ENCODE measurements at regions not wholly inside any gene's neighbourhood (a gene's known extent, or its start where the extent isn't known, plus 50 kb on each side); places are given as distances from the start of the nearest gene placed in this dataset.

GRCh38 chr21:14321042-14321441, 61.9 kb downstream of the HSPA13 start:
- DNase-seq (ENCODE audit: low read depth in 6 of 9, low spot score in 9 of 9) = no peak
- no peaks in the 10 kb centered on the region for H3K27me3 ChIP-seq (ENCODE audit: control insufficient read depth in 2 of 2, insufficient read depth in 1 of 2, low read length in 1 of 2)
- no peaks in the 10 kb centered on the region for H3K36me3 ChIP-seq (ENCODE audit: control insufficient read depth in 2 of 2, insufficient read depth in 2 of 2, low read length in 1 of 2)
- WGBS = 96% methylated on average over 5 of the region's 5 CpGs
- no peak overlapping the region for H3K4me3 ChIP-seq (ENCODE audit: low read length in 2 of 2)
- H3K4me1 ChIP-seq (ENCODE audit: control insufficient read depth in 2 of 2, insufficient read depth in 2 of 2, low read length in 2 of 2) = no peaks in the 10 kb centered on the region
- no peaks in the 10 kb centered on the region for H3K9me3 ChIP-seq (ENCODE audit: control insufficient read depth in 2 of 2, insufficient read depth in 1 of 2, low read length in 1 of 2)
- no peak overlapping the region for H3K27ac ChIP-seq (ENCODE audit: low read depth in 1 of 2, low read length in 1 of 2)

- WGBS = 91% methylated on average over 1 of the region's 1 CpG
- DNase-seq (ENCODE audit: low read depth in 6 of 9, low spot score in 9 of 9) = no peak
- Histone ChIP-seq H3K27ac (ENCODE audit: low read depth in 1 of 2, low read length in 1 of 2) (no peak overlapping the region), H3K4me3 (ENCODE audit: low read length in 2 of 2) (no peak overlapping the region), H3K9me3 (ENCODE audit: control insufficient read depth in 2 of 2, insufficient read depth in 1 of 2, low read length in 1 of 2) (no peaks in the 10 kb centered on the region), H3K27me3 (ENCODE audit: control insufficient read depth in 2 of 2, insufficient read depth in 1 of 2, low read length in 1 of 2) (no peaks in the 10 kb centered on the region), H3K36me3 (ENCODE audit: control insufficient read depth in 2 of 2, insufficient read depth in 2 of 2, low read length in 1 of 2) (no peaks in the 10 kb centered on the region), H3K4me1 (ENCODE audit: control insufficient read depth in 2 of 2, insufficient read depth in 2 of 2, low read length in 2 of 2) (no peaks in the 10 kb centered on the region)
Observed at GRCh38 chr21:14319805-14320204, 63.1 kb downstream of the HSPA13 start.

- H3K4me3 ChIP-seq (ENCODE audit: low read length in 2 of 2) = no peak overlapping the region
- H3K27me3 ChIP-seq (ENCODE audit: control insufficient read depth in 2 of 2, insufficient read depth in 1 of 2, low read length in 1 of 2) = no peaks in the 10 kb centered on the region
- H3K9me3 ChIP-seq (ENCODE audit: control insufficient read depth in 2 of 2, insufficient read depth in 1 of 2, low read length in 1 of 2) = no peaks in the 10 kb centered on the region
- H3K36me3 ChIP-seq (ENCODE audit: control insufficient read depth in 2 of 2, insufficient read depth in 2 of 2, low read length in 1 of 2) = no peaks in the 10 kb centered on the region
- WGBS = 42% methylated on average over 2 of the region's 2 CpGs
- DNase-seq (ENCODE audit: low read depth in 6 of 9, low spot score in 9 of 9) = no peak
- H3K4me1 ChIP-seq (ENCODE audit: control insufficient read depth in 2 of 2, insufficient read depth in 2 of 2, low read length in 2 of 2) = no peaks in the 10 kb centered on the region
- H3K27ac ChIP-seq (ENCODE audit: low read depth in 1 of 2, low read length in 1 of 2) = no peak overlapping the region
Observed at GRCh38 chr21:14318578-14318977, 64.4 kb downstream of the HSPA13 start.

GRCh38 chr21:14317507-14317906, 65.4 kb downstream of the HSPA13 start:
- no peak overlapping the region for H3K27ac ChIP-seq (ENCODE audit: low read depth in 1 of 2, low read length in 1 of 2)
- WGBS = 95% methylated on average over 4 of the region's 4 CpGs
- no peak overlapping the region for H3K4me3 ChIP-seq (ENCODE audit: low read length in 2 of 2)
- no peak for DNase-seq (ENCODE audit: low read depth in 6 of 9, low spot score in 9 of 9)
- H3K9me3 ChIP-seq (ENCODE audit: control insufficient read depth in 2 of 2, insufficient read depth in 1 of 2, low read length in 1 of 2) = no peaks in the 10 kb centered on the region
- H3K4me1 ChIP-seq (ENCODE audit: control insufficient read depth in 2 of 2, insufficient read depth in 2 of 2, low read length in 2 of 2) = no peaks in the 10 kb centered on the region
- no peaks in the 10 kb centered on the region for H3K36me3 ChIP-seq (ENCODE audit: control insufficient read depth in 2 of 2, insufficient read depth in 2 of 2, low read length in 1 of 2)
- no peaks in the 10 kb centered on the region for H3K27me3 ChIP-seq (ENCODE audit: control insufficient read depth in 2 of 2, insufficient read depth in 1 of 2, low read length in 1 of 2)

- 94% methylated on average over 8 of the region's 8 CpGs for WGBS
- Histone ChIP-seq H3K27ac (ENCODE audit: low read depth in 1 of 2, low read length in 1 of 2) (no peak overlapping the region), H3K36me3 (ENCODE audit: control insufficient read depth in 2 of 2, insufficient read depth in 2 of 2, low read length in 1 of 2) (no peaks in the 10 kb centered on the region), H3K4me3 (ENCODE audit: low read length in 2 of 2) (no peak overlapping the region), H3K4me1 (ENCODE audit: control insufficient read depth in 2 of 2, insufficient read depth in 2 of 2, low read length in 2 of 2) (no peaks in the 10 kb centered on the region), H3K9me3 (ENCODE audit: control insufficient read depth in 2 of 2, insufficient read depth in 1 of 2, low read length in 1 of 2) (no peaks in the 10 kb centered on the region), H3K27me3 (ENCODE audit: control insufficient read depth in 2 of 2, insufficient read depth in 1 of 2, low read length in 1 of 2) (no peaks in the 10 kb centered on the region)
- no peak for DNase-seq (ENCODE audit: low read depth in 6 of 9, low spot score in 9 of 9)
Observed at GRCh38 chr21:14313300-14313699, 69.6 kb downstream of the HSPA13 start.

GRCh38 chr21:14312871-14313270, 70.1 kb downstream of the HSPA13 start:
- no peak overlapping the region for H3K4me3 ChIP-seq (ENCODE audit: low read length in 2 of 2)
- no peaks in the 10 kb centered on the region for H3K4me1 ChIP-seq (ENCODE audit: control insufficient read depth in 2 of 2, insufficient read depth in 2 of 2, low read length in 2 of 2)
- 95% methylated on average over 1 of the region's 1 CpG for WGBS
- H3K9me3 ChIP-seq (ENCODE audit: control insufficient read depth in 2 of 2, insufficient read depth in 1 of 2, low read length in 1 of 2) = no peaks in the 10 kb centered on the region
- H3K27ac ChIP-seq (ENCODE audit: low read depth in 1 of 2, low read length in 1 of 2) = no peak overlapping the region
- DNase-seq (ENCODE audit: low read depth in 6 of 9, low spot score in 9 of 9) = no peak
- no peaks in the 10 kb centered on the region for H3K36me3 ChIP-seq (ENCODE audit: control insufficient read depth in 2 of 2, insufficient read depth in 2 of 2, low read length in 1 of 2)
- no peaks in the 10 kb centered on the region for H3K27me3 ChIP-seq (ENCODE audit: control insufficient read depth in 2 of 2, insufficient read depth in 1 of 2, low read length in 1 of 2)

- Histone ChIP-seq H3K27me3 (ENCODE audit: control insufficient read depth in 2 of 2, insufficient read depth in 1 of 2, low read length in 1 of 2) (no peaks in the 10 kb centered on the region), H3K36me3 (ENCODE audit: control insufficient read depth in 2 of 2, insufficient read depth in 2 of 2, low read length in 1 of 2) (no peaks in the 10 kb centered on the region), H3K4me3 (ENCODE audit: low read length in 2 of 2) (no peak overlapping the region), H3K4me1 (ENCODE audit: control insufficient read depth in 2 of 2, insufficient read depth in 2 of 2, low read length in 2 of 2) (no peaks in the 10 kb centered on the region), H3K9me3 (ENCODE audit: control insufficient read depth in 2 of 2, insufficient read depth in 1 of 2, low read length in 1 of 2) (no peaks in the 10 kb centered on the region), H3K27ac (ENCODE audit: low read depth in 1 of 2, low read length in 1 of 2) (no peak overlapping the region)
- WGBS = 48% methylated on average over 5 of the region's 5 CpGs
- DNase-seq (ENCODE audit: low read depth in 6 of 9, low spot score in 9 of 9) = no peak
Observed at GRCh38 chr21:14308234-14308633, 74.7 kb downstream of the HSPA13 start.

- H3K36me3 ChIP-seq (ENCODE audit: control insufficient read depth in 2 of 2, insufficient read depth in 2 of 2, low read length in 1 of 2) = no peaks in the 10 kb centered on the region
- no peak overlapping the region for H3K4me3 ChIP-seq (ENCODE audit: low read length in 2 of 2)
- 20% methylated on average over 5 of the region's 5 CpGs for WGBS
- no peaks in the 10 kb centered on the region for H3K9me3 ChIP-seq (ENCODE audit: control insufficient read depth in 2 of 2, insufficient read depth in 1 of 2, low read length in 1 of 2)
- no peak overlapping the region for H3K27ac ChIP-seq (ENCODE audit: low read depth in 1 of 2, low read length in 1 of 2)
- peak in 1 of 9 donors; percentile 11 for DNase-seq (ENCODE audit: low read depth in 6 of 9, low spot score in 9 of 9)
- no peaks in the 10 kb centered on the region for H3K27me3 ChIP-seq (ENCODE audit: control insufficient read depth in 2 of 2, insufficient read depth in 1 of 2, low read length in 1 of 2)
- H3K4me1 ChIP-seq (ENCODE audit: control insufficient read depth in 2 of 2, insufficient read depth in 2 of 2, low read length in 2 of 2) = no peaks in the 10 kb centered on the region
Observed at GRCh38 chr21:14306126-14306907, 76.6 kb downstream of the HSPA13 start.

- H3K36me3 ChIP-seq (ENCODE audit: control insufficient read depth in 2 of 2, insufficient read depth in 2 of 2, low read length in 1 of 2) = no peaks in the 10 kb centered on the region
Observed at GRCh38 chr21:14303731-14304488, 79.0 kb downstream of the HSPA13 start.

More at GRCh38 chr21:14303731-14304488, 79.0 kb downstream of the HSPA13 start:
- H3K4me1 ChIP-seq (ENCODE audit: control insufficient read depth in 2 of 2, insufficient read depth in 2 of 2, low read length in 2 of 2) = no peaks in the 10 kb centered on the region
- no peak for DNase-seq (ENCODE audit: low read depth in 6 of 9, low spot score in 9 of 9)
- 89% methylated on average over 8 of the region's 8 CpGs for WGBS
- no peak overlapping the region for H3K4me3 ChIP-seq (ENCODE audit: low read length in 2 of 2)
- H3K9me3 ChIP-seq (ENCODE audit: control insufficient read depth in 2 of 2, insufficient read depth in 1 of 2, low read length in 1 of 2) = no peaks in the 10 kb centered on the region
- no peaks in the 10 kb centered on the region for H3K27me3 ChIP-seq (ENCODE audit: control insufficient read depth in 2 of 2, insufficient read depth in 1 of 2, low read length in 1 of 2)
- no peak overlapping the region for H3K27ac ChIP-seq (ENCODE audit: low read depth in 1 of 2, low read length in 1 of 2)

All from thymus (tissue), 11 donors.